Stromal cell of bone marrow (primary cell): ENCODE measurements at regions not wholly inside any gene's neighbourhood (a gene's known extent, or its start where the extent isn't known, plus 50 kb on each side); places are given as distances from the start of the nearest gene placed in this dataset.
A peak's percentile ranks its signal among the peaks of the same experiment; 100 is the strongest.
"Not testable (repeated sequence)": the region's sequence is repeated elsewhere in the genome, so short reads cannot be mapped to it uniquely, and the experiment has no call there.

Experiments
- DNase-seq: peaks from one replicate; pipeline ENCODE4 v3.0.0-alpha.2; 2012; ENCODE audit warnings: low read depth

DNA sequence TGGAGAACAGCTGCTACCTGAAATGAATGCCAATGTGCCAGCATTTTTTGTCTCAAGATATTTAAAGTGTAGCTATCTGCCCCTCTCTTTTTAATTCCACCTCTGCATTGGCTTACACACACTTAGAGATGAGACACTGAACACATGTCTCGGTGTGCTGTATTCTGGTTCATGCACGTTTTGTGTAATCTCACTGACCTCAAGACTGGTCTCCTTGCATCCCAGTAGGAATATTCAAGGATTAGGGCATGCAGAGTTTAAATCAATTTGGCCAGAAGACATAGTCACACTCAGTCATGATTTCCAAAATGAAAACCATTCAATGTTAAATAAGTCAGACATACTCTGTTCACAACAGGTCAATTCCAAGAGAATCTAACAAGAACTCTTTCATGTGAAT, 561.8 kb upstream of the TUSC1 start:
- no peak for DNase-seq

DNA sequence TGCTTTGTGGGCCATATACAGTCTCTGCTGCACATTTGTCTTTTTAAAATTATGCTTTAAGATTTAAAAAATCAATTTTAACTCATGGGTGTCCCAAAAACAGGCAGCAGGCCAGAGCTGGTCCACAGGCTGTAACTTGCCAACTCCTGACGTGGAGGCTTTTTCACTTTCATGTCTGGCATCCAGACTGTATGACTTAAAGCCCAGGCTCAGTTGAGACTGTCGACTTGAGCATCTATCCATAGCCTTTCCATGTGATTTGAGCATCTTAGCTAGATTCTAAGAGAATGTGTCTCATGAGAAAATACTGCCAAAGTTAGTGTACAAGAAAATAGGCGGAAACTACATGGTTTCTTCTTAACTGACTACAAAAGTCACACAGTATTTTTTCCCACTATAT, 559.0 kb upstream of the TUSC1 start:
- no peak for DNase-seq

DNA sequence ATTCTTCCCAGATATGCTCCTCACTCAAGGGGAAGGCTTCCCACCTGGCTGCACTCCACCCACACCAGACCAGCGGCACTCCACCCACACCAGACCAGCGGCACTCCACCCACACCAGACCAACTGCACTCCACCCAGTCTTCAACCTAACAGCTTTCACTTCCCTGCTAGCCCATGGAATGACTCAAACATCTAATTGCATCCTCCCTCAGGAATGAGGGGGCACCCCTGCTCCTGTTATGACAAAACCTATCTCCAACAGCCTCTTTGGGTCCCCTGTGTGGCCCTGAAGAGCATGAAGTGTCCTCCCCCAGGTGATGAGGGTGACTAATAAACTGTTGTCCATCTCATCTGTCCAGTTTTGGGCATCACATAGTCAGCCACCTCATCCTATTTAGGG, 556.6 kb upstream of the TUSC1 start:
- no peak for DNase-seq

DNA sequence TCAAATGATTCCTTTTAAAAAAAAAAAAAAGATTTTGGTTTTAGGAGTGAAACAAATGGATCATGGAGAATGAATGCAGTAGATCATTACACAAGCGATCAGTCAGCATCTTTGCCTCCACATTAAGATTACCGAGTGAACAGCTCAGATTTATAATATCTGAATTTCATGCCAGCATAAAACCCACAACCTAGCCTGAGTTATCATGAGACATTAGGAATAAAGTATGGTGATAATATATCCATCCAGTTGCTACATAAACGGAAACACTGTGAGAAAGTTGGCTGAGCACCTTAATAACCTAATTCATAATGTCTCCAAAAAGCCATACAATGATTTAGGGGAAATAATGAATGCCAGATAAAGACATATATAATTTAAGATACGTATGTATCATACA, 553.1 kb upstream of the TUSC1 start:
- peak; percentile 48 for DNase-seq

DNA sequence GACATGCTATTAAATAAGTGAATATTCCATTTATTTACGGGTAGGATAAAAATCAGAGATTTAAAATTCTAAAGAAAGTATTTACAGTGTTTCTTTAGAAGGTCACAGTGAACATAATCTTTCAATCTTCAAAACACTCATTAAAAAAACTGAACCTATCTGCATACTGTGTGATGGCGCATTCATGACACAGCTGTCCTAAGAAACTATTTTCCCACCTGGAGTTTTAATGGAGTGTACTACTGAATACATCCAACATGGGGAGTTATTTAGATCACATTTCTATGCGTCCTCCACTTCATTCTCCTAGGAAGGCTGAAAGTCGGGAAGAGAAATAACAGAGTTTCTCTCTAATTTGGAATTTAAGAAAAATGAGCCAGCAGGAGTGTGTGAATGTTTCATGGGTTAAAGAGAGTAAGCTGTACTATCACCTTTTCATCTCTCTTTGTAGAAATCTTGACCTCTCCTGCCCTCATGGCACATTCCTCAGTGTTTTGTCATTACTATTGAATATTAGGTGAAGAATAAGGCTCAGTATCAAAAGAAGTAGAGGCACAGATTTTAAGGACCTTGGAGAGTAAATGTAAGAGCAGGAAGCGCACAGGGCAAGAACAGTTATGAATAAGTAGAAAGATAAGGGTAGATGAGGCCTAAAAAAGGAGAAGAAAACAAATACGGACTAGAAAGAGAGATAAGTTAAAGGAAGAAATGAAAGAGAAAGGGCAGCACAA, 551.2 kb upstream of the TUSC1 start:
- DNase-seq = no peak

DNA sequence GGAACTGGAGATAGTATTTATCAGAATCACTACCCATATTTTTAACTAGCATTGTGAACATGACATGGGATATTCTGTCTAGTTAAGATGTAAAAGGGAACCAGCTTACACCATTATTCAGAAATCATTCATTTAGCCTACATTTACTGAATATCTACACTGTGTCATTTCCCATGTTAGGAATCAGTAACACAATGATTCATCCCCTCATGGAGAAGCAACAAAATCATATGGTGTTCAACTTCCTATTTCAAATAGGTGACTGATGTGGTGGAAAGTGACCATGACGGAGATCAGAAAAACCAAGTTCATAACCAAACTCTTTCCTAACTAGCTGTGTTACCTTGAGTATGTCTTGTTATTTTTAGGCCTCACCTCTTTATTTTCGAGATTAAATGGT, 550.0 kb upstream of the TUSC1 start:
- no peak for DNase-seq

DNA sequence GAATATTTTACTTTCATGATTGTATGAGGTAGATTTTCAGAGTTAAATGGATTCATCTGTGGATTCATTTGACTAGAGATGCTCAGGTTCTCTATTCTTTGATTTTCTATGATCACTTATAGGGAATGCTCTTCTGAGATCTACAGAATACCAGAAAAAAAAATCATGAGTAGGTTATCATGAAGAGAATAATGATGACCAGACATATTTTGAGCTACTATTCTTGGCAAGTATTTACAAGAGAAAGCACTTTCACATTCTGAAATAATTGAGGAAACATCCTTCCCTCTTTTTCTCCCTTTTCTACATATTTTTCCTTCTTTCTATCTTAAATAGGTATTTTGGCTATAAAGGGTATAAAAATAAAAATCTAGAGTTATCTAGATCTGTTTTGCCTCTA, 543.0 kb upstream of the TUSC1 start:
- no peak for DNase-seq

DNA sequence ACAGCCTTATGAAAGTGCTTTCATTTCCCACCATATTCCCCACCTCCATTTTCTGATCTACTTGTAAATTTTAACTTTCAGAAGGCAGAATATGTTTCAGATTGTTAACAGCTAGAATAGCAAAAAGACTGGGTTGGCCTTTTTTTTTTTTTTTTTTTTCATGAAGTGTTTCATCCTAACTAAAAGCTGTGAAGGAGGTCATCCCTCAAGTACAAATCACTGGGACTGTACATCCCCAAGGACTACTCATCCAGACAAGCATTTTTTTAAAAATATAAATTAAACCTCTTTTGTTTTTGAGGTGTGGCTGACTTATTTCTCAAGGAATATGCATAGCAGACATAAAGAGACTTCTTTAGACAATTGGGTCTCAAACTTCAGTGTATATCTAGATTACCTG, 542.1 kb upstream of the TUSC1 start:
- no peak for DNase-seq

DNA sequence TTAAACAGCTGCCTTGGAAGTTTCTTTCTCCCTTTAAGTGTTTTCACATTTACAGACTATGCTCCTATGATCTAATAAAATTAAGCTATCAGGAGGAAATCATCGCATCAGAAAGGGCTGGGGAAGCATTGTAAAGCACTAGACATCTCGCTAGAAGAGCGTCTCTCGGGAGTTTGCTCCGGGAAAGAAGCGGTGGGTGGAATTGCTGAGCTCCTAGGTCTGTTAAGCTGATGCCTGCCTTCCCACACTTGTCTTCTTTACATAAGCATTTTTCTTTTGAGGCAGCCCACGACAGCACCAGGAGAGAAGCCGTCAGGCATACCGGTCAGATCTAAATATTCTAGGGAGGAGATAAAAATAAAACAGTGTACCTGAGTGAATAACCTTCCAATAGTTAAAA, 541.7 kb upstream of the TUSC1 start:
- DNase-seq = no peak

DNA sequence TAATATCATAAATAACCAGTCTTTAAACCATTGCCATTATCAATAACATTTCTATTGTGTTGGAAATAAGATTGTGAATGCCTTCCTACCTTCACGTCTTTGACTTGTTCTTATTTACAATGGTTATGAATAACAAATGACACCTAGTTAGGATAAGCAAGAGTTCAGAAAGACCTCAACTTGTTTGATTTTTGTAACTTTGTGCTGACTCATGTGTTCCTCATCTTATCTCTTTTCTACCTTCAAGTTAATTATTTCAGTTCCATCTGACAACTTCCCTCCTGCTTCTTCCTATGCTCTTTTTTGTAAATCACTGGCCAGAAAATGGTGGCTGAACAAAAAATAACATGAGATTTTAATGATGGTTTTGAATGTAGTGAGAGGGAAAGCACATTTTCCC, 538.5 kb upstream of the TUSC1 start:
- DNase-seq = no peak

DNA sequence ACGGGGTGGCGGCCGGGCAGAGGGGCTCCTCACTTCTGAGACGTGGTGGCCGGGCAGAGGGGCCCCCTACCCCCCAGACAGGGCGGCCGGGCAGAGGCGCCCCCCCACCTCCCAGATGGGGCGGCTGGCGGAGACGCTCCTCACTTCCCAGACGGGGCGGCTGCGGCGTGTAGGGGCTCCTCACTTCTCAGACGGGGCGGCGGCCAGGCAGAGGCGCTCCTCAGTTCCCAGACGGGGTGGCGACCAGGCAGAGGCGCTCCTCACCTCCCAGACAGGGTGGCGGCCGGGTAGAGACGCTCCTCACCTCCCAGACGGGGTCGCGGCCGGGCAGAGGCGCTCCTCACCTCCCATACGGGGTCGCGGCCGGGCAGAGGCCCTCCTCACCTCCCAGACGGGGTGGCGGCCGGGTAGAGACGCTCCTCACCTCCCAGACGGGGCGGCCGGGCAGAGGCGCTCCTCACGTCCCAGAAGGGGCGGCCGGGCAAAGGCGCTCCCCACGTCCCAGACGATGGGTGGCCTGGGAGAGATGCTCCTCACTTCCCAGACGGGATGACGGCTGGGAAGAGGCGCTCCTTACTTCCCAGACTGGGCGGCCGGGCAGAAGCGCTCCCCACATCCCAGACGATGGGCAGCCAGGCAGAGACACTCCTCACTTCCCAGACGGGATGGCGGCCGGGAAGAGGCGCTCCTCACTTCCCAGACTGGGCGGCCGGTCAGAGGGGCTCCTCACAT, 536.6 kb upstream of the TUSC1 start:
- DNase-seq = not testable (repeated sequence)

DNA sequence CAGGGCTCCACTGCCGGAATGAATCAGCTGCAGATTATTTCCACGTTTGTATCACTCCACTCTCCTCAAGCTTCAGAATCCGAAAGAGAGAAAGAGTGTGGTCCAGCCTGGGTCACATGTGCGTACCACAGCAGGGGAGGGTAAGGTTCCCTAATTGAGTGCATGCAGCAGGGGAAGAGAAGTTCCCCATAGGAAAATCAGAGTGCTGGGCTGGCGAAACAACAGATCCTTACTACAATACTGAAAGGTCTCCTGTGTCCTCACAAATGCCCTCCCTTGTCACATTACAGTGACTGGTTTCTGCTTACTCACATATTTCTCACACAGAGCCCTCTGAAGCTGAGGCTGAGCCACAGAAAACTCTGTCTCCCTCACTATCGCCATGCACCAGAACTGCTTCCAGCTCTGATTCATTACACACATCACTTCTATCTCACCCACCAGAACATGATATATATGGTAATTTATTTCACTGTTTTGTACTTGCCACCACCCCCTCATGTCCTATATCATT, 532.2 kb upstream of the TUSC1 start:
- peak; percentile 53 for DNase-seq

DNA sequence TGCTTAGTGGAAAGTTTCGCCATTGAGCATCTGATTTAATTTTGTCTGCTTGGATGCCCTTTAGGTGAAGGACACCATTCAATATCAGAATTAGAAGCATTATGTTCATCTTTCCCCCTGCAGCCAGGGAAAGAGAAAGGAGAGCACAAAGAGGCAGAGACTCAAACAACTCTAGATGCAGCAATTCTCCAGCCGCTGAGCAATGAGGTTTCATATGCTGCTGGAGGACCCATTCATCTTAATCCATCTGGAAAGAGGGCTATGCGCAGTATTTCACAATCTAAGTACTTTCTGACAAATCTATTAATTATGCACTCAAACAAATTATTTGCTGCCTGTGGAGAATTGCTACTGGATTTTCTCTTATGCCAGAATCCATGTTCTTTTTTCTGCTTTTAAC, 527.0 kb upstream of the TUSC1 start:
- DNase-seq = no peak

DNA sequence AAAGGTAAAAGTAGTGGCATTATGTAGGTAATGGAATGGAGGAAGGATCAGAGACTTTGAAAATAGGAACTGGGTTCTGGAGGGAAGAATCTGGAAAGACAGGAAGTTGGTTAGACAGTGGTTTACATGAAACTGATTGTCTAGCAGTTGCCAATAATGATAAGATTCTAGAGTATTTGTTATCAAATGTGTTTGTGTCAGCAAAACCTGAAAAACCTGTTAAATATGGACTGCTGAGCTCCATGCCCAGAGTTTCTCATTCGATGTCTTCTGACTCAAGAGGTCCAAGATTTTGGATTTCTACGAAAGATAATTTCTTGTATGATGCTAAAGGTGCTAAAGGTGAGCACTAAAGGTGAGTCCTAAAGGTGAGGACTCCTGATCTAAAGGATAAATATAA, 515.0 kb upstream of the TUSC1 start:
- no peak for DNase-seq

DNA sequence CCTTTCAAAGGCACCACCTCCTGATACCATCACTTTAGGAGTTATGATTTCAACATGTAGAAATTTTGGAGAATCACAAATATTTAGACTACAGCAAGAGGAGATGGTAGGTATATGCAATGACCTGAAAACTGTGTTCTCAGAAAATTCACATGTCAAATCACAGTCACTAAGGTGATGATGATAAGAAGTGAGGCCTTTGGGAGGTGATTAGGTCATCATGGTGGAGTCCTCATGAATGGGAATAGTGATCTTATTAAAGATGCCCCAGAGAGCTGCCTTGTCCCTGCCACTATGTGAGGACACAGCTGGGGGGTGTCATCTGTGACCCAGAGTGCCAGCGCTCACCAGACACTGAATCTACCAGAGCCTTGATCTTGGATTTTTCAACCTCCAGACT, 513.5 kb upstream of the TUSC1 start:
- no peak for DNase-seq

DNA sequence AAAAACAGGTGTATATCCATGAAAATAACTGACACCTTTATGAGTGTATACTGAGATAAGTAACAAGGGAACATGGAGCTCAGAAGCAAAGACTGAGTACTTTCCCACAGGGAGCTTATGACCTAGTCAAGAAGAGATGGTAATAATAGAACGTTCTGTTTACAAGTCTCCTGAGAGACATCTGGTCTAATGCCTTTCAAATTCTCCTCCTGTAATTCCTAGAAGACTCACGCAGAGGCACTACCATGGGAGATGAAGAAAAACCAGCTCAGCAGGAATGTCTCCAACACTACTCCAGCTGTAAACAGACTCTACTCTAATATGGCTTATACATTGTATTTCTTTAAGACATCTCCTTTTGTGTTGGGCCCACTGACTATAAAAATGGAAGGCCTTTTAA, 503.6 kb upstream of the TUSC1 start:
- DNase-seq = no peak

DNA sequence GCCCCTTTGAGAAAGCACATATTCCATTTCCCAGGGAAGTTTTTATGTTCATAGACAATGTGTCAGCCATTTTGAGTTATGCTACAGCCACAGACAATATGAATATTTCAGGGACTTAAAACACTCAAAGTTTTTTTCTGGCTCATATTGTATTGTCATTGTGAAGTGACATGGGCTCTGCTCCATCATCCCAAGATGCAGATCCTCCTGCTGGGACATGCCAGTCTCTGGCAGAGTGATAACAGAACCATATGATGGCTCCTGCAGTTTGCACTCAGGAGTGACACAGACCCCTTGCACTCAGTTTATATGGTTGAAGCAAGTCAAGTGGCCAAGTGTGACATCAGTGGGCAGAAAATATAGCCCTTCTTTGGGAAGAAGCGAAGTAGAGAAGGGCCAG, 498.4 kb upstream of the TUSC1 start:
- no peak for DNase-seq

DNA sequence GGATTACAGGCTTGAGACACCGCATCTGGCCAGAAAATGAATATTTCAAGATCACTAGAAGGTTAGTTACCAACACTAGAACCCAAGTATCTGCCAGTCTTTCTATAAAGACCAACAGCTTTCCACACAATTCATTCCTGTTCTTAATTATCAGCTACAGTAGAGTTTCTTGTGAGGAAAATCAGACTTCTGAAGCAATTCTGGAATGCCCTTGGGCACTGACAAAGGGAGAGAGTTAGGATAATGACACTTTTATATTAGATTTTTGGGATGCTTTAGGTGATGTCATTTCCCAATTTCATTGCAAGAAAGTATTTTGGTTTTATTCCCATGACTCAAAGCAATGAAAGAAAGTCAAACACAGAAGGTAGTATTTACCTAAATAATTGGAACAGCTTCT, 497.0 kb upstream of the TUSC1 start:
- DNase-seq = no peak

DNA sequence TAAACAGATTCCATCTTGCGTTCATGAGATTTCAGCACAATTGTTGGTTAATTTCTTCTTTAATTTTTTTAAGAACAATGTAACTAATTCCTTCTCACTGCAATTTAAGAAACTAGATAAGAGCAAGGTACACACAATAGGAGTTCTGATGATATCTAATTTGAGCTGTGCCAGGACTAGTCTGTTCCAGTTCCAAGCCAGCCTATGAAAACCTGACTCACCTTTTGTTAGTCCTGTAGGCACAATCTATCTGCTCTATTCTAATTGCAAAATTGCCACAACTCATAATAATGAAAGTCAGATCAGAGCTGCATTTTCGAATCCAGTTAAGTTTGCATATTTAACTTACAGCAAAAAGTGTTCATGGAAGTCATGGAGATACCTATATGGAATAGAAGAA, 494.1 kb upstream of the TUSC1 start:
- DNase-seq = no peak

DNA sequence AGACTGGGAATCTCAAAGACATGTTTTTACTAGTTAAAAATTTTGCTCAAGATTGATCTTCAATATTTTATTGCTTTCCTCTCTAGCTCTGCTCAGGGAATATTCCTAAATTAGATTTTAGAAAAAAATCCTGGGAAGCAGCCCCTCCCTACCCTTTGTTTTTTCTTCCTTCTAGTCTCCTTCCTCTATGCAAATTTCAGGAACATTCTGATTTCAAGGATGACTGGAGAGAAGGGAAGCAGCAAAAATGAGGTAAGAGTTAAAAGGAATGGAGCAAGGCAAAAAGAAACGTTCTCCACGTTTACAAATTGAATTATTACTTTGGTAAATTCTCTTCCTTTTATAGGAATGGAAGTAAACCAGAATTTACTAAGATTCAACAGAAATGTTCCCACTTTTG, 493.4 kb upstream of the TUSC1 start:
- DNase-seq = no peak

DNA sequence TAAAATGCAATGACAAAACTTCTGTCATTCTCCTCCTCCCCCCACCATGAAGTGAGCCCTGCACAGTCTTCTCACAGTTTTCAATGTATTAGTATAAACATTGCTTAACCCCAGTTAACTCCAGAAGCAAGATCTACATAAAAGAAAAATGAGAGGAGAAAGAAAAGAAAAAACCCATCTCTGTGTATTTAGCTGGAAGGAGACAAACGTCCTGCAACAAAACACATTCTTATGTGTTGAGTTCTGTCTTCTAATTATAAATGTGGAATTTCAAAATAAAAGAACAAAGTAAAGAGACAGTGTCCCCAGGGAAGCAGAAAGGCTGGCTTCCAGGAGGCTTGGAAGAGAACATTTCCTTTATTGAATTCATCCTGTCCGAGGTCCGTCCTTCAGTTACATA, 491.9 kb upstream of the TUSC1 start:
- DNase-seq = no peak

DNA sequence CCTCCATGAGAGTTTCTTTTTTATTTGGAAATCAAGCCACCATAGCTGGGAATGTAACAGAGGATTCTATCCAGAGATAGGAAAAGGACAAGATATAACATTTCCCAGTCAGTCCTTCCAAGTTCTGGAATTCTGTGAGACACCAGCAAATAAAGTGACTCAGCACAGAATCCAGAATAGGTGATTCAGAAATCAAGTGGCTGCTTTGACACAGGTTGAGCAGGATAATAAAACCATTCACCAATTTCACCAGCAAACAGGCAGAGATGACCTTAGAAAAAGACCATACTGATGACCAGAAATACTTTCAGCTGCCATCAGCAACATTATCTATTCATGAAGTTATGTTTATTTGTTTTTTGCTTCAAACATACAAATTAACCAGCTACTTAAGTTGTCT, 491.5 kb upstream of the TUSC1 start:
- DNase-seq = no peak

DNA sequence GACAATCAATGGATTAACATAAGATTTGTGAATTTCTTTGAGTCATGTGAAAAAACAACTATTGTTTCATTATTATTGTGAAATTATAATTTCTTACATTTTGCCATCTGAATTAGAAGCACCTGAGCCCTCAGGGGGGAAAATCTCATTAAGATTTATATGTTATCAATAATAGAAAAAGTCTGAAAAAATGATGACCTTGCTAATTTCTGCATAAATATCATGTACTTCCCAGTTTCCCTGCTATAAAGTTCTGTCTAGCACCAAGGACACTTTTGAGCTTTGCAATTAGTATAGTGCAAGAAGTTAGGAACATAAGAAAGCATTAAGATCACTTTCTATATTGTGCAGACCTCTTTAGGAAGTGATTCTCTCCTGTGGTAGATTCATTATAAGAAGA, 488.3 kb upstream of the TUSC1 start:
- no peak for DNase-seq

DNA sequence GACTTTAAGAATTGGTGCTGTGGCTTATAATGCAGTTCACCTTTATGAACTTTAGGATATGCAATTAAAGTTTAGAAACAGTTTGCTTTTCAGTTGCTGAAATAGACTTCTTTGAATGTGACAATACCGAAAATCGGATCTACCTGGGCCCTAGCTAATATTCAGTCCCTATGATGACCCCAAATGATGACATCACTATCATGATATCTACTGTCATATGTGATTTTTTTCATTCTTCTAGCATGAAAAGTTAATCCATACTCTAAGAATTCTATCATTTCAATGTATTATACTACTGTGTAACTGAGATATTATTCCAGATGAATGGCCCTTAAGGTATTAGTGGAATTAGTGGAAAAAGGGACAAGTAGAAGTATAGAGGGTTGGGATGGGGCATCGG, 487.2 kb upstream of the TUSC1 start:
- DNase-seq = no peak
